ENCODE measurements at regions not wholly inside any gene's neighbourhood (a gene's known extent, or its start where the extent isn't known, plus 50 kb on each side); places are given as distances from the start of the nearest gene placed in this dataset.

- POLR2A ChIA-PET = no interaction called here
- ATAC-seq = no peak
- no peaks in the 10 kb centered on the region for H3K36me3 Mint-ChIP-seq
- H3K4me1 Mint-ChIP-seq = peaks cover 0 to 36% (median 15%) of the 10 kb centered on the region in 4 donors
- peaks cover 0 to 25% (median 1%) of the 10 kb centered on the region in 5 donors for H3K27me3 Mint-ChIP-seq
- H3K9me3 Mint-ChIP-seq = no peaks in the 10 kb centered on the region
- no peak for DNase-seq
- H3K4me3 Mint-ChIP-seq = no peak overlapping the region
- H3K27ac Mint-ChIP-seq = no peak overlapping the region
These were observed 461.5 kb upstream of the NR2F2 start for GRCh38 chr15:95868970-95869369.

DNA sequence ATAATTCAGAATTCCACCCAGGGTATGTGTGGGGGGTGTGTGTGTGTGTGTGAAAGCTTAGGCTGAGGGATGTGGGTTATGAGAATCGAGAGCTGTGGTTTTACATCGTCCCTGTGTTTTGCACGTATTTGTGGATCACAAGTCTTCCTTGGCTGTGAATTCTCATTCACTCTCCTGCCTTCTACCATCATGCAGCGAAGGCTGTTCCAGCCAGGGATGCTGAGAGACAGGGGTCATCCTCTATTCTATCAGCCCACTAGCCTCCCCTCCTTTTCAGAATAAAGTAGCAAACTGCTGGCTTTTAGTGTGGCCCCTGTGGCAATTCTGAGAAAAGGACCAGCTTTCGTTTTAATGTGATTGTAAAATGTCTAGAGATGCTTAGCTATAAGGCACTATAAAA, 460.6 kb upstream of the NR2F2 start:
- Mint-ChIP-seq H3K27me3 (peaks cover 0 to 25% (median 0%) of the 10 kb centered on the region in 5 donors), H3K36me3 (no peaks in the 10 kb centered on the region), H3K9me3 (no peaks in the 10 kb centered on the region), H3K4me1 (peaks cover 0 to 34% (median 16%) of the 10 kb centered on the region in 4 donors), H3K4me3 (peak overlapping the region in 3 of 10 donors; percentile 18 to 31 (median 22)), H3K27ac (peak overlapping the region in 3 of 10 donors; percentile 9 to 56 (median 33))
- DNase-seq (no peak), ATAC-seq (no peak)
- POLR2A ChIA-PET = no interaction called here

- DNase-seq = no peak
- no peaks in the 10 kb centered on the region for H3K36me3 Mint-ChIP-seq
- H3K4me3 Mint-ChIP-seq = no peak overlapping the region
- H3K9me3 Mint-ChIP-seq = no peaks in the 10 kb centered on the region
- peaks cover 0 to 40% (median 23%) of the 10 kb centered on the region in 4 donors for H3K4me1 Mint-ChIP-seq
- peaks cover 0 to 6% (median 0%) of the 10 kb centered on the region in 5 donors for H3K27me3 Mint-ChIP-seq
- no peak overlapping the region for H3K27ac Mint-ChIP-seq
- no peak for ATAC-seq
- POLR2A ChIA-PET = no interaction called here
These were observed 458.1 kb upstream of the NR2F2 start for GRCh38 chr15:95872366-95872771.

DNA sequence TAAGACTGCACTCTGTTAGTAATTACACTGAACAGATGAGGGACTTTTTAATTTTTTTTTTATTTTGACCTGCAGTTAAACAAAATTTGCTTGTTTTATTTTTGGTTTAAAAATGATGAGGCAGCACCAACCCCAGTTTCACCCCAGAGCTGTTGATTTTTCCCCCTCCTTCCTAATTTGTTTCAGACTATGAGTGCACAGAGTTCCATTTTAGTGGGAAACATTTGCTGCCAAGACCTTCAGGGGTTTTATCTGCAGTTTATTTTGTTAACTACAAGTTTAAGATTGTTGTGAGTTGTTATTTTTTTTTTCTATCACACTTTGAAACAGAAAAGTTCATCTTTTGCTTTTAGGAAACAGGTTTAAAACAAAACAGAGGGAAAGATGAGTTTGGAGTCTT, 455.9 kb upstream of the NR2F2 start:
- H3K4me1 Mint-ChIP-seq = peaks cover 2 to 37% (median 24%) of the 10 kb centered on the region in 4 donors
- no peak for ATAC-seq
- POLR2A ChIA-PET = no interaction called here
- H3K27me3 Mint-ChIP-seq = no peaks in the 10 kb centered on the region
- H3K27ac Mint-ChIP-seq = peak overlapping the region in 1 of 10 donors; percentile 48
- no peak overlapping the region for H3K4me3 Mint-ChIP-seq
- DNase-seq = no peak
- no peaks in the 10 kb centered on the region for H3K36me3 Mint-ChIP-seq
- no peaks in the 10 kb centered on the region for H3K9me3 Mint-ChIP-seq

DNA sequence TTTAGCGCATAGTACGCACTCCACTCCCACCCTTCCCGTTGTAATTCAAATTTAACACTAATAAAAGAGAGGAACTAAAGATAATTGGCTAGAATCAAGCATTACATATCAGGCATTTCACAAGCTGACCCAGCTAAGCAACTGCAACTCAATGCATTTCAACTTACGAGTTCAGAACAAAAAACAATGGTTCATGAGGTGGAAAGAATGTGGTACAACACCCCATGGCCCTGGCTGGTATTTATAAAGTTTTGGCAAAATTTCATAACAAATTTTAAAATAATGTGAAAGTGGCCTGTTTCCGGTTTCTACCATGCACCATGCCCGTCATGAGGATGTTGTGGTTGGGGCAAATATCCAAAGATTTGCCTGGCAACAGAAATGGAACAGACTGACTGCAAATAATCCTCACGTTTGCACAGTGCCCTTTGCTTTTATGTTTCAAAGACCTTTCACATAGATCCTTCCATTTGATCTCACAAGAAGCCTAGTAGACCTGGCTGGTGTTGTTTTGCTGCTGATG, 455.3 kb upstream of the NR2F2 start:
- peaks cover 6 to 37% (median 24%) of the 10 kb centered on the region in 4 donors for H3K4me1 Mint-ChIP-seq
- H3K36me3 Mint-ChIP-seq = no peaks in the 10 kb centered on the region
- peak overlapping the region in 2 of 10 donors; percentile 3 to 53 for H3K27ac Mint-ChIP-seq
- DNase-seq = peak in 4 of 10 donors; percentile 14 to 45 (median 22)
- POLR2A ChIA-PET = no interaction called here
- ATAC-seq = peak in 1 of 2 donors; percentile 59
- H3K9me3 Mint-ChIP-seq = peaks cover 0 to 2% (median 0%) of the 10 kb centered on the region in 9 donors
- H3K27me3 Mint-ChIP-seq = no peaks in the 10 kb centered on the region
- H3K4me3 Mint-ChIP-seq = no peak overlapping the region

GRCh38 chr15:95880031-95880570, 450.4 kb upstream of the NR2F2 start:
- H3K4me1 Mint-ChIP-seq = peaks cover 10 to 28% (median 20%) of the 10 kb centered on the region in 4 donors
- H3K9me3 Mint-ChIP-seq = peaks cover 0 to 11% (median 0%) of the 10 kb centered on the region in 9 donors
- POLR2A ChIA-PET = interaction anchor here (0.7 kb wide), 1 partner anchor 16 kb away, joined by 4 read pairs; no protein-coding TSS in a partner anchor
- H3K36me3 Mint-ChIP-seq = no peaks in the 10 kb centered on the region
- peak overlapping the region in 9 of 10 donors; percentile 1 to 92 (median 82) for H3K27ac Mint-ChIP-seq
- ATAC-seq = no peak
- H3K4me3 Mint-ChIP-seq = peak overlapping the region in 9 of 10 donors; percentile 69 to 93 (median 85)
- no peak for DNase-seq
- no peaks in the 10 kb centered on the region for H3K27me3 Mint-ChIP-seq

DNA sequence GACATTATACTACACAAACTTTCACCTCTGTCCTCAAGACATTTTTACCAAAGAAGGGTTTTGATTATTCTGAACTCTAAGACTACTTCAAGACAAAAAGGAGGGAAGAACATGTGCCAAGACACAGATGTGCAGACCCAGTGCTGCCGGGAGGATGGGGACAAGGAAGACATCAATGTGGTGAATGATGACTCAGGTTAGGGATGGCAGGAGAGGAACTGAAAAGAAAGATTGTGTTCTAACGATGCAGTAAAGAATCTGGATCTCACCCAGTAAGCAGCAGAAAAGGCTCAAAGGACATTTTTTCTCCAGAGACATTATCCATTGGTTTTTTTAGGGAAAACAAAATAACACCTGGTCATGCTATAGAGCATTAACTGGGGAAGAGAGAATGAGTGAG, 449.9 kb upstream of the NR2F2 start:
- ATAC-seq = no peak
- H3K4me3 Mint-ChIP-seq = peak overlapping the region in 1 of 10 donors; percentile 73
- no peak for DNase-seq
- peaks cover 0 to 11% (median 0%) of the 10 kb centered on the region in 9 donors for H3K9me3 Mint-ChIP-seq
- peaks cover 10 to 23% (median 16%) of the 10 kb centered on the region in 4 donors for H3K4me1 Mint-ChIP-seq
- peak overlapping the region in 5 of 10 donors; percentile 5 to 89 (median 17) for H3K27ac Mint-ChIP-seq
- POLR2A ChIA-PET = no interaction called here
- no peaks in the 10 kb centered on the region for H3K36me3 Mint-ChIP-seq
- no peaks in the 10 kb centered on the region for H3K27me3 Mint-ChIP-seq

- DNase-seq (no peak), ATAC-seq (no peak)
- Mint-ChIP-seq H3K4me1 (peaks cover 10 to 19% (median 16%) of the 10 kb centered on the region in 4 donors), H3K4me3 (no peak overlapping the region), H3K27ac (no peak overlapping the region), H3K36me3 (no peaks in the 10 kb centered on the region), H3K27me3 (peaks cover 0 to 3% (median 0%) of the 10 kb centered on the region in 5 donors), H3K9me3 (peaks cover 0 to 11% (median 0%) of the 10 kb centered on the region in 9 donors)
- POLR2A ChIA-PET = no interaction called here
These were observed 447.4 kb upstream of the NR2F2 start for GRCh38 chr15:95883064-95883463.

GRCh38 chr15:95884276-95884675, 446.2 kb upstream of the NR2F2 start:
- DNase-seq (no peak), ATAC-seq (no peak)
- H3K27ac Mint-ChIP-seq = no peak overlapping the region
- H3K9me3 Mint-ChIP-seq = peaks cover 0 to 11% (median 0%) of the 10 kb centered on the region in 9 donors
- POLR2A ChIA-PET = no interaction called here
- peaks cover 0 to 3% (median 0%) of the 10 kb centered on the region in 5 donors for H3K27me3 Mint-ChIP-seq
- H3K36me3 Mint-ChIP-seq = no peaks in the 10 kb centered on the region
- no peak overlapping the region for H3K4me3 Mint-ChIP-seq
- peaks cover 9 to 15% (median 11%) of the 10 kb centered on the region in 4 donors for H3K4me1 Mint-ChIP-seq

DNA sequence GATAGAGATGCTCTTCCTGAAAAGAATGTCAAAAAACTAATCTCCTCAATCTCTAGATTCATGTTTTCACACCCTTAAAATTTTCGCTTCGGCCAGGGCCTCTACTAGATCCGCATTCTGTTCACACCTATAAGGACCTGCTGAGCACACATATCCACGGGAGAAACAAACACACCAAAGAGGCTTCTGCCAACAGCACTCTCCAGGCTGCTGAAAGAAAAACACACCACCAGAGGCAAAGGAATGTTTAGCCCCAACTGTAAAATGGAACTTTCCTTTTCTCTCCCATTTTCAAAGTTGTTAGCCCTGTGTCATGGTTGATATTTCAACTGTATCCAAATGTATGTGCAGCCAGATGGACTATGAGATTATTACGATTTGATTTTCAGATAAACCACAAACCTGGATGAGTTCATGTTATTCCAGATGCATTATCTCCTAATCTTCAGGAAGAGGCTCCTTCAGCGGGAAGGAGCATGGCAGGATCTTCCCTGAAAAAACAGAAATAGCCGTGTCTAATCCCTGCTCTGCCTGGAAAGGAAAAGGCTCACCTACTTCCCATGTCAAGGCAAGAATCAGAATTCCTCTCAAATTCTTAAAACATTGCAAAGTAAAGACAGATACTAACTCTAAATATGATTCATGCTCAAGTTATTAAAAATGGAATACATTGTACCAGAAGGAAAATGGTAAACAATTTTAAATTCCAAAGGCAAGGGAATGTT, 442.7 kb upstream of the NR2F2 start:
- Mint-ChIP-seq H3K27me3 (peaks cover 0 to 11% (median 3%) of the 10 kb centered on the region in 5 donors), H3K9me3 (peaks cover 0 to 3% (median 0%) of the 10 kb centered on the region in 9 donors), H3K4me3 (no peak overlapping the region), H3K27ac (no peak overlapping the region), H3K36me3 (peaks cover 0 to 1% (median 0%) of the 10 kb centered on the region in 3 donors), H3K4me1 (no peaks in the 10 kb centered on the region)
- DNase-seq = no peak
- POLR2A ChIA-PET = no interaction called here
- no peak for ATAC-seq

- POLR2A ChIA-PET = no interaction called here
- H3K4me1 Mint-ChIP-seq = no peaks in the 10 kb centered on the region
These were observed 441.7 kb upstream of the NR2F2 start for GRCh38 chr15:95888762-95889161.

GRCh38 chr15:95894407-95894956, 436.0 kb upstream of the NR2F2 start:
- no peak for ATAC-seq
- H3K4me3 Mint-ChIP-seq = no peak overlapping the region
- POLR2A ChIA-PET = no interaction called here
- H3K27me3 Mint-ChIP-seq = peaks cover 1 to 18% (median 4%) of the 10 kb centered on the region in 5 donors
- H3K4me1 Mint-ChIP-seq = no peaks in the 10 kb centered on the region
- no peak overlapping the region for H3K27ac Mint-ChIP-seq
- H3K9me3 Mint-ChIP-seq = peaks cover 0 to 3% (median 0%) of the 10 kb centered on the region in 9 donors
- DNase-seq = no peak
- peaks cover 0 to 5% (median 0%) of the 10 kb centered on the region in 3 donors for H3K36me3 Mint-ChIP-seq

More at GRCh38 chr15:95888762-95889161, 441.7 kb upstream of the NR2F2 start:
- no peak overlapping the region for H3K4me3 Mint-ChIP-seq
- no peak for DNase-seq
- H3K27ac Mint-ChIP-seq = no peak overlapping the region
- ATAC-seq = no peak
- peaks cover 0 to 3% (median 0%) of the 10 kb centered on the region in 9 donors for H3K9me3 Mint-ChIP-seq
- H3K27me3 Mint-ChIP-seq = peaks cover 1 to 11% (median 4%) of the 10 kb centered on the region in 5 donors
- peaks cover 0 to 5% (median 0%) of the 10 kb centered on the region in 3 donors for H3K36me3 Mint-ChIP-seq

DNA sequence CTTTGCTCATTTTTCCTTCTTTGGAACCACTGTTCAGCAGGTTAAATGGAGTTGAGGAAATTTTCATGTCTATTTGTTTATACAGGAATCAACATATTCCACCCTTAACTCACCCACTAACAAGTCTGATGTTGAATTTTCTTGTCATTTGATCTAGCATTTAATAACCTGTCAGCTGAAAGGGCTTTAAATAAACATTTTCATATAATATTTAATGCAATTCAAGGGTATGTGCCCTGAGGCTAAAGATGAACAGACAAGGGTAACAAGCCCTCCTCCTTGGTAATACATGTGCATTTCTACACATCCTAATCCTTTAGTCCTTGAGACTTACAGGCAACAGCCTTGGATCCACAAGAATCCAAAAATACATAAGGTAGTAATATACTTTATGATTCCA, 435.0 kb upstream of the NR2F2 start:
- POLR2A ChIA-PET = no interaction called here
- DNase-seq (no peak), ATAC-seq (no peak)
- Mint-ChIP-seq H3K4me3 (no peak overlapping the region), H3K4me1 (no peaks in the 10 kb centered on the region), H3K27ac (no peak overlapping the region), H3K36me3 (peaks cover 0 to 5% (median 0%) of the 10 kb centered on the region in 3 donors), H3K27me3 (peaks cover 1 to 18% (median 4%) of the 10 kb centered on the region in 5 donors), H3K9me3 (peaks cover 0 to 3% (median 0%) of the 10 kb centered on the region in 9 donors)
